Astrocyte (in vitro differentiated cells and primary cell): ENCODE measurements at regions not wholly inside any gene's neighbourhood (a gene's known extent, or its start where the extent isn't known, plus 50 kb on each side); places are given as distances from the start of the nearest gene placed in this dataset.

Experiments
- CTCF ChIP-seq: IDR thresholded peaks from 2 replicates; pipeline ENCODE4 v1.5.1; 2011; ENCODE audit warnings: low read depth, mild to moderate bottlenecking, inconsistent platforms, low read length, moderate library complexity; ENCODE audit not compliant: insufficient read depth
- EZH2 ChIP-seq: IDR thresholded peaks from 2 replicates; pipeline ENCODE4 v1.6.1; 2012; ENCODE audit warnings: mild to moderate bottlenecking, low read length, inconsistent platforms; ENCODE audit not compliant: insufficient read depth

GRCh38 chr4:19780871-19781270 lies 470.8 kb upstream of the SLIT2 start:
- no peak for TF ChIP-seq EZH2
- no peak for TF ChIP-seq CTCF
